ENCODE measurements at regions not wholly inside any gene's neighbourhood (a gene's known extent, or its start where the extent isn't known, plus 50 kb on each side); places are given as distances from the start of the nearest gene placed in this dataset.

DNA sequence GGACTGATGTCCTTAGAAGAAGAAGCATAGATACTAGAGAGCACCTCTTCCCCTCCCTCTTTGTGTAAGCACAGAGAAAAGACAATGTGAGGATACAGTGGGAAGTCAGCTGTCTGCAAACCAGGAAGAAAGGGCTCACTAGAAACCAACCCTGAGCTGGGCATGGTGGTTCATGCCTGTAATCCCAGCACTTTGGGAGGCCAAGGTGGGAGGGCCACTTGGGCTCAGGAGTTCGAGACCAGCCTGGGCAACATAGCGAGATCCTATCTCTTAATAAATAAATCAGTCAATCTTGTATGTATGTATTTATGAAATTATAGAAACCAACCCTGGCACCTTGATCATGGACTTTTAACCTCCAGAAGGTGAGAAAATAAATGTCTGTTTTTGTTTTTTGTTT is 118.3 kb downstream of the NPIPB5 start:
- WGBS, 2 donors, result 91 to 93% methylated on average over 2 of the region's 2 CpGs
- no peaks in the 10 kb centered on the region for H3K27me3 ChIP-seq

DNA sequence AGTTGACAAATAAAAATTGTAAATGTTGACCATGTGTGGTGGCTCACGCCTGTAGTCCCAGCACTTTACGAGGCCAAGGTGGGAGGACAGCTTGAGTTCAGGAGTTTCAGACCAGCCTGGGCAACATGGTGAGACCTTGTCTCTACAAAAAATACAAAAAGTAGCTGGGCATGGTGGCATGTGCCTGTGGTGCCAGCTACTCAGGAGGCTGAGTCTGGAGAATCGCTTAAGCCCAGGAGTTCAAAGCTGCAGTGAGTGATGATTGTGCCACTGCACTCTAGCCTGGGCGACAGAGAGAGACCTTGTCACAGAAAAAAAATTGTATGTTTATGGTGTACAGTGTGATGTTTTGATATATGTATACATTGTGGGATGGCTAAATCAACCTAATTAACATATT is 119.6 kb downstream of the NPIPB5 start:
- 87 to 89% methylated on average over 4 of the region's 4 CpGs for WGBS, 2 donors
- Histone ChIP-seq H3K9me3 (no peaks in the 10 kb centered on the region), H3K4me3 (no peak overlapping the region), H3K27me3 (no peaks in the 10 kb centered on the region), H3K27ac (no peak overlapping the region), H3K4me1 (no peaks in the 10 kb centered on the region), H3K36me3 (no peaks in the 10 kb centered on the region)
- no peak for ATAC-seq (ENCODE audit: low FRiP score in 2 of 2)
- no peak for DNase-seq
- TF ChIP-seq EP300 (IDR thresholded peaks at IDR 0.05), result no peak
- TF ChIP-seq POLR2A (IDR thresholded peaks at IDR 0.05), result no peak
- TF ChIP-seq, protein P1, sequence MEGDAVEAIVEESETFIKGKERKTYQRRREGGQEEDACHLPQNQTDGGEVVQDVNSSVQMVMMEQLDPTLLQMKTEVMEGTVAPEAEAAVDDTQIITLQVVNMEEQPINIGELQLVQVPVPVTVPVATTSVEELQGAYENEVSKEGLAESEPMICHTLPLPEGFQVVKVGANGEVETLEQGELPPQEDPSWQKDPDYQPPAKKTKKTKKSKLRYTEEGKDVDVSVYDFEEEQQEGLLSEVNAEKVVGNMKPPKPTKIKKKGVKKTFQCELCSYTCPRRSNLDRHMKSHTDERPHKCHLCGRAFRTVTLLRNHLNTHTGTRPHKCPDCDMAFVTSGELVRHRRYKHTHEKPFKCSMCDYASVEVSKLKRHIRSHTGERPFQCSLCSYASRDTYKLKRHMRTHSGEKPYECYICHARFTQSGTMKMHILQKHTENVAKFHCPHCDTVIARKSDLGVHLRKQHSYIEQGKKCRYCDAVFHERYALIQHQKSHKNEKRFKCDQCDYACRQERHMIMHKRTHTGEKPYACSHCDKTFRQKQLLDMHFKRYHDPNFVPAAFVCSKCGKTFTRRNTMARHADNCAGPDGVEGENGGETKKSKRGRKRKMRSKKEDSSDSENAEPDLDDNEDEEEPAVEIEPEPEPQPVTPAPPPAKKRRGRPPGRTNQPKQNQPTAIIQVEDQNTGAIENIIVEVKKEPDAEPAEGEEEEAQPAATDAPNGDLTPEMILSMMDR (IDR thresholded peaks at IDR 0.05), result no peak
- TF ChIP-seq POLR2AphosphoS5 (IDR thresholded peaks at IDR 0.05), result no peak

More for the DNA sequence above, 118.3 kb downstream of the NPIPB5 start:
- no peak for ATAC-seq (ENCODE audit: low FRiP score in 2 of 2)
- H3K36me3 ChIP-seq, result no peaks in the 10 kb centered on the region
- no peaks in the 10 kb centered on the region for H3K4me1 ChIP-seq
- H3K9me3 ChIP-seq, result no peaks in the 10 kb centered on the region
- no peak overlapping the region for H3K4me3 ChIP-seq
- no peak for DNase-seq
- no peak overlapping the region for H3K27ac ChIP-seq
- no peak for TF ChIP-seq POLR2AphosphoS5 (IDR thresholded peaks at IDR 0.05)
- TF ChIP-seq EP300 (IDR thresholded peaks at IDR 0.05), result no peak
- TF ChIP-seq, protein P1 (IDR thresholded peaks at IDR 0.05), result no peak
- TF ChIP-seq POLR2A (IDR thresholded peaks at IDR 0.05), result no peak

DNA sequence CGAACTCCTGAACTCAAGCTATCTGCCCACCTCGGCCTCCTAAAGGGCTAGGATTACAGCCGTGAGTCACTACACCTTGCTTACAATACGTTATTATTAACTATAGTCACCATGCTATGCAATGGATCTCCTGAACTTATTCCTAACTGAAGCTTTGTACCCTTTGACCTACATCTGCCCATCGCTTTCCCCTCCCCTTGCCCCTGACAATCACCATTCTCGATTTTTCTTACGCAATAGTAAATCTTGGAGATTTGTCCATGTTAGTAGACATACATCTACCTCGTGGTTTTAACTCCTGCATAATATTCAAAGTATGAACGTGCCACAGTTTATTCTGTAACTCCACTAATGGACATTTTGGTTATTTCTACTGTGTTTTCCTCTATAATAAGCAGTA is 120.6 kb downstream of the NPIPB5 start:
- Histone ChIP-seq H3K9me3 (no peaks in the 10 kb centered on the region), H3K36me3 (no peaks in the 10 kb centered on the region), H3K4me1 (no peaks in the 10 kb centered on the region), H3K27ac (no peak overlapping the region), H3K4me3 (no peak overlapping the region), H3K27me3 (no peaks in the 10 kb centered on the region)
- no peak for ATAC-seq (ENCODE audit: low FRiP score in 2 of 2)
- TF ChIP-seq POLR2A (IDR thresholded peaks at IDR 0.05), result no peak
- TF ChIP-seq, protein P1 (IDR thresholded peaks at IDR 0.05), result no peak
- no peak for TF ChIP-seq POLR2AphosphoS5 (IDR thresholded peaks at IDR 0.05)
- no peak for DNase-seq
- WGBS, 2 donors, result 87 to 91% methylated on average over 9 of the region's 9 CpGs

DNA sequence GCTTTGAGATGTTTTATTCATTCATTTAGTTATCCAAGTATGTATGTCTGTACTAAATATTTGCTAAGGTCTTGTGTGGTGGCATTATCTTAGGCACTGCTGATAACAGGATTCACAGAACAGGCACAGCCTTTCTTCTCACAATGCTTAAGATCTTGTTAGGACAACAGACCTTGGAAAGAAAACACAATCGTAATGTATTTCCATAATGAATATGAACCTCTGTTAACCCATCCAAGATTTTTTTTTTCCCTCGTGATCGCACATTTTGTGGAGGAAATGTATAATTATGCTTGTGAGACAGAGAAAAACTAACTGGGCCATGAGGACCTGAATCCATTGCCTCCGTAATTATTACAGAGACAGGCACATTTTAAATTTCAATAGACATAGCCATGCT is 121.9 kb downstream of the NPIPB5 start:
- 67 to 73% methylated on average over 4 of the region's 4 CpGs for WGBS, 2 donors
- no peak for ATAC-seq (ENCODE audit: low FRiP score in 2 of 2)

DNA sequence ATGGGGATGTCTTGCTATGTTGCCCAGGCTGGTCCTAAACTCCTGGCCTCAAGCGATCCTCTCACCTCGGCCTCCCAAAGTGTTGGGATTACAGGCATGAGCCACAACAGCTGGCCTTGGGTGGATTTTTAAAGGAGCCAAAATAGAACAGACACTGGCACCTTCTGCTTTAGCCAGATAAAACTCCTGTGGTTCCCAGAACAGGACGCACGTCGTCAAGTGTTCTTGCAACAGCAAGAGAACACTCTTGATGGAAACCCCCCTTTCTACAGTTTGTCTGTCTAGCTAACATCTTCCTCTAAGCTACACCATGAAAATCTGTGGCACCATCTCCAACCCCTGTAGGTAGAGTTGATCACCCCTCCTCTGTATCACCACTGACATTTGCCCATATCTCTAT is 122.6 kb downstream of the NPIPB5 start:
- no peaks in the 10 kb centered on the region for H3K4me1 ChIP-seq
- WGBS, 2 donors, result 83 to 87% methylated on average over 5 of the region's 5 CpGs
- H3K27me3 ChIP-seq, result no peaks in the 10 kb centered on the region
- H3K36me3 ChIP-seq, result no peaks in the 10 kb centered on the region
- peaks cover 0 to 5% (median 1%) of the 10 kb centered on the region in 4 donors for H3K9me3 ChIP-seq
- ATAC-seq (ENCODE audit: low FRiP score in 2 of 2) (no peak), DNase-seq (no peak)
- no peak overlapping the region for H3K27ac ChIP-seq
- no peak overlapping the region for H3K4me3 ChIP-seq
- TF ChIP-seq, protein P1 (IDR thresholded peaks at IDR 0.05), result no peak
- no peak for TF ChIP-seq POLR2AphosphoS5 (IDR thresholded peaks at IDR 0.05)
- no peak for TF ChIP-seq POLR2A (IDR thresholded peaks at IDR 0.05)
- TF ChIP-seq EP300 (IDR thresholded peaks at IDR 0.05), result no peak

More for the DNA sequence above, 121.9 kb downstream of the NPIPB5 start:
- H3K27me3 ChIP-seq, result no peaks in the 10 kb centered on the region
- DNase-seq, result no peak
- H3K4me3 ChIP-seq, result no peak overlapping the region
- no peak overlapping the region for H3K27ac ChIP-seq
- H3K4me1 ChIP-seq, result no peaks in the 10 kb centered on the region
- peaks cover 0 to 5% (median 1%) of the 10 kb centered on the region in 4 donors for H3K9me3 ChIP-seq
- TF ChIP-seq EP300 (IDR thresholded peaks at IDR 0.05) (no peak), POLR2AphosphoS5 (IDR thresholded peaks at IDR 0.05) (no peak), POLR2A (IDR thresholded peaks at IDR 0.05) (no peak)
- TF ChIP-seq, protein P1 (IDR thresholded peaks at IDR 0.05), result no peak
- no peaks in the 10 kb centered on the region for H3K36me3 ChIP-seq

Measured in upper lobe of left lung (tissue), 6 donors.